ENCODE measurements at regions not wholly inside any gene's neighbourhood (a gene's known extent, or its start where the extent isn't known, plus 50 kb on each side); places are given as distances from the start of the nearest gene placed in this dataset.

- Histone ChIP-seq H3K79me2 (ENCODE audit: low read depth) (no peaks in the 10 kb centered on the region), H3K36me3 (no peaks in the 10 kb centered on the region), H3K9me3 (ENCODE audit: low read depth) (peaks cover 6% of the 10 kb centered on the region), H4K20me1 (ENCODE audit: low read depth) (no peaks in the 10 kb centered on the region), H3F3A (ENCODE audit: low read depth) (no peaks in the 10 kb centered on the region), H2AFZ (replicated peaks) (no peak overlapping the region), H3K4me2 (no peak overlapping the region), H3K27ac (no peak overlapping the region), H3K4me3 (no peak overlapping the region), H3K4me1 (no peaks in the 10 kb centered on the region), H3K27me3 (no peaks in the 10 kb centered on the region), H3K9ac (no peak overlapping the region)
- H3K4me3 Mint-ChIP-seq, result no peak overlapping the region
- H3K4me1 Mint-ChIP-seq, result peaks cover 12% of the 10 kb centered on the region
- H3K27me3 Mint-ChIP-seq (ENCODE audit: insufficient read depth, low read depth), result peaks cover 3% of the 10 kb centered on the region
- DNase-seq (ENCODE audit: low spot score), result no peak
- no peak overlapping the region for H3K27ac Mint-ChIP-seq
- no peak for TF ChIP-seq EZH2phosphoT487 (IDR thresholded peaks at IDR 0.05)
- TF ChIP-seq CTCF (IDR thresholded peaks at IDR 0.05), result no peak
- TF ChIP-seq EZH2 (IDR thresholded peaks at IDR 0.05), result no peak
- H3K9me3 Mint-ChIP-seq, result peaks cover 2% of the 10 kb centered on the region
- H3K36me3 Mint-ChIP-seq, result no peaks in the 10 kb centered on the region
Observed at GRCh38 chrX:53794181-53794580, 107.7 kb upstream of the HUWE1 start.

- Mint-ChIP-seq H3K27me3 (ENCODE audit: insufficient read depth, low read depth) (peaks cover 3% of the 10 kb centered on the region), H3K27ac (no peak overlapping the region), H3K36me3 (peaks cover 2% of the 10 kb centered on the region), H3K9me3 (peaks cover 10% of the 10 kb centered on the region), H3K4me1 (no peaks in the 10 kb centered on the region), H3K4me3 (no peak overlapping the region)
- H4K20me1 ChIP-seq (ENCODE audit: low read depth), result no peaks in the 10 kb centered on the region
- DNase-seq (ENCODE audit: low spot score), result no peak
- no peak overlapping the region for H3K27ac ChIP-seq
- TF ChIP-seq EZH2 (IDR thresholded peaks at IDR 0.05) (no peak), EZH2phosphoT487 (IDR thresholded peaks at IDR 0.05) (no peak), CTCF (IDR thresholded peaks at IDR 0.05) (no peak)
- H3K4me3 ChIP-seq, result no peak overlapping the region
- H3K4me1 ChIP-seq, result no peaks in the 10 kb centered on the region
- H3K4me2 ChIP-seq, result no peak overlapping the region
- no peaks in the 10 kb centered on the region for H3K79me2 ChIP-seq (ENCODE audit: low read depth)
- H3K27me3 ChIP-seq, result no peaks in the 10 kb centered on the region
- no peak overlapping the region for H3K9ac ChIP-seq
- H3K36me3 ChIP-seq, result no peaks in the 10 kb centered on the region
- no peaks in the 10 kb centered on the region for H3K9me3 ChIP-seq (ENCODE audit: low read depth)
- no peak overlapping the region for H2AFZ ChIP-seq (replicated peaks)
- H3F3A ChIP-seq (ENCODE audit: low read depth), result no peaks in the 10 kb centered on the region
Observed at GRCh38 chrX:53768865-53769264, 82.3 kb upstream of the HUWE1 start.

DNA sequence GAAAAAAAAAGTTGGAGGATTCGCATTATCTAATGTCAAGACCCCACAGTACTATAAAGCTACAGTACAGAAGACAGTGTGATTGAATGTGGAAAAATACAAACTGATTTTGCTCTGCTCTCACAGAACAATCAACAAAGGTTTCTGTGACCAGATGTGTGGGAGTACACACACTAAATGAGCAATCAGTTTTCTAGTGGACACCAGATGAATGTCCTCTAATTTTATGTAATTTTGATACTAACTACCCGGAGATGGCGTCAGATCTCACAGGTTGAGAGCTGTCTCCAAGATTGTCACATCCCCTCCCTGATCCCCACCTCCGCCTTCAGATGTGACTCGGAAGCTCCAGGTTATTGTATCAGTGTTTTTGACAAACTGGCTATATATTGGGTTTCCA is 81.9 kb upstream of the HUWE1 start:
- Histone ChIP-seq H3K4me1 (no peaks in the 10 kb centered on the region), H3K36me3 (no peaks in the 10 kb centered on the region), H3K9ac (no peak overlapping the region), H3K9me3 (ENCODE audit: low read depth) (no peaks in the 10 kb centered on the region), H3F3A (ENCODE audit: low read depth) (no peaks in the 10 kb centered on the region), H2AFZ (replicated peaks) (no peak overlapping the region), H3K79me2 (ENCODE audit: low read depth) (no peaks in the 10 kb centered on the region), H3K27ac (no peak overlapping the region), H3K4me2 (no peak overlapping the region), H3K4me3 (no peak overlapping the region), H4K20me1 (ENCODE audit: low read depth) (no peaks in the 10 kb centered on the region), H3K27me3 (no peaks in the 10 kb centered on the region)
- Mint-ChIP-seq H3K4me3 (no peak overlapping the region), H3K9me3 (peaks cover 10% of the 10 kb centered on the region), H3K36me3 (peaks cover 2% of the 10 kb centered on the region), H3K27me3 (ENCODE audit: insufficient read depth, low read depth) (peaks cover 3% of the 10 kb centered on the region), H3K4me1 (no peaks in the 10 kb centered on the region), H3K27ac (no peak overlapping the region)
- DNase-seq (ENCODE audit: low spot score), result no peak
- TF ChIP-seq CTCF (IDR thresholded peaks at IDR 0.05) (no peak), EZH2 (IDR thresholded peaks at IDR 0.05) (no peak), EZH2phosphoT487 (IDR thresholded peaks at IDR 0.05) (no peak)

Measured in neural progenitor cell (in vitro differentiated cells).